ENCODE measurements at regions not wholly inside any gene's neighbourhood (a gene's known extent, or its start where the extent isn't known, plus 50 kb on each side); places are given as distances from the start of the nearest gene placed in this dataset.

DNA sequence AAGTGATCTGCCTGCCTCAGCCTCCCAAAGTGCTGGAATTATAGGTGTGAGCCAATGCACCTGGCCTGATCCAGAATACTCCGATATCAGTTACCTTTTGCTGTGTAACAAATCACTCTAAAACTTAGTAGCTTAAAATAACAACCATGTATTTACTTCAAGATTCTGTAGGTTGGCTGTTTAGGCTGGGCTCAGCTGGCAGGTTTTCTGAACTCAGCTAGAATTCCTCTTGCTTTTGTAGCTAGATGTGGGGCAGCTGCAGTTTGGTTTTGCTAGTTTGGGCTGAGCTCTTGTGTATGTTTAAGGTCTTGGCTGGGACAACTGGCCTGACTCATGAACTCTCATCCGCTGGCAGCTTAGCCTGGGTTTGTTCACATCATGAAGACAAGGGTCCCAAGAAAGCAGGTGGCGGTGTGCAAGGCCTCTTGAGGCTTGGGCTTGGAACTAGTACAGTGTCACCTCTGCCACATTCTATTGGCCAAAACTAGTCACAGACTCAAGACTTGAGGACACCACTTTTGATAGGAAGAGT, 138.3 kb upstream of the SHB start:
- peaks cover under 1% of the 10 kb centered on the region in 2 experiments; a peak in 2 of 5 replicates for H3K9me3 Mint-ChIP-seq
- H2BK15ac ChIP-seq (ENCODE audit: low read depth, low read length), result no peak overlapping the region
- H3K4me1 Mint-ChIP-seq, result peaks cover 9 to 23% of the 10 kb centered on the region in 2 experiments
- no peak overlapping the region for H3K4me3 Mint-ChIP-seq
- no peak overlapping the region for H3K23ac ChIP-seq (ENCODE audit: insufficient read length, low read depth, low read length)
- H4K5ac ChIP-seq (ENCODE audit: insufficient read length, low read depth, low read length), result no peak overlapping the region
- H3K4ac ChIP-seq (ENCODE audit: low read depth, low read length), result no peak overlapping the region
- no peak overlapping the region for H4K91ac ChIP-seq (ENCODE audit: insufficient read length, low read depth, low read length)
- H3K4me2 ChIP-seq (ENCODE audit: insufficient read depth, insufficient read length, low read length), result no peak overlapping the region
- H2AFZ ChIP-seq (ENCODE audit: low read length), result no peak overlapping the region
- H3K79me1 ChIP-seq (ENCODE audit: insufficient read depth, low read depth, low read length, poor library complexity, severe bottlenecking), result no peaks in the 10 kb centered on the region
- no peak overlapping the region for H2BK120ac ChIP-seq (ENCODE audit: low read depth, low read length, poor library complexity, severe bottlenecking)
- no peak overlapping the region for H3K27ac ChIP-seq (ENCODE audit: insufficient read length, low read depth, low read length)
- H2BK5ac ChIP-seq (ENCODE audit: insufficient read length, low read length), result no peak overlapping the region
- no peak overlapping the region for H3T11ph ChIP-seq (ENCODE audit: low read length)
- H3K9ac ChIP-seq (ENCODE audit: extremely low read depth, insufficient read length, low read length), result no peak overlapping the region
- H2AK5ac ChIP-seq (ENCODE audit: insufficient read length, low read length), result no peak overlapping the region
- peaks cover 40% of the 10 kb centered on the region for H3K27me3 ChIP-seq (ENCODE audit: insufficient read depth, low read length)
- WGBS (ENCODE audit: extremely low coverage, insufficient read length, low lambda C conversion rate), result no CpG with 5 or more reads among the region's 3 CpGs
- H4K20me1 ChIP-seq (ENCODE audit: control insufficient read depth, insufficient read depth, insufficient read length), result no peaks in the 10 kb centered on the region
- peaks cover 0 to 1% (median 0%) of the 10 kb centered on the region in 3 experiments; a peak in 1 of 7 replicates for H3K36me3 Mint-ChIP-seq (ENCODE audit: insufficient read depth in 1 of 3, low read depth in 3 of 3)
- peaks cover 100% of the 10 kb centered on the region for H3K27me3 Mint-ChIP-seq (ENCODE audit: low read depth)
- H4K8ac ChIP-seq (replicated peaks; ENCODE audit: insufficient read length, low read depth, low read length), result no peak overlapping the region
- H3K23me2 ChIP-seq (ENCODE audit: insufficient read length, low read depth, low read length, poor library complexity, severe bottlenecking), result no peaks in the 10 kb centered on the region
- no peak overlapping the region for H2BK20ac ChIP-seq (ENCODE audit: low read depth, low read length, poor library complexity, severe bottlenecking)
- H3K4me1 ChIP-seq (ENCODE audit: insufficient read depth, low read length), result no peaks in the 10 kb centered on the region; the same call in 1 of the 2 replicates
- DNase-seq, result no peak
- H3K14ac ChIP-seq (ENCODE audit: insufficient read depth, low read length), result no peak overlapping the region
- TF ChIP-seq, protein P1, sequence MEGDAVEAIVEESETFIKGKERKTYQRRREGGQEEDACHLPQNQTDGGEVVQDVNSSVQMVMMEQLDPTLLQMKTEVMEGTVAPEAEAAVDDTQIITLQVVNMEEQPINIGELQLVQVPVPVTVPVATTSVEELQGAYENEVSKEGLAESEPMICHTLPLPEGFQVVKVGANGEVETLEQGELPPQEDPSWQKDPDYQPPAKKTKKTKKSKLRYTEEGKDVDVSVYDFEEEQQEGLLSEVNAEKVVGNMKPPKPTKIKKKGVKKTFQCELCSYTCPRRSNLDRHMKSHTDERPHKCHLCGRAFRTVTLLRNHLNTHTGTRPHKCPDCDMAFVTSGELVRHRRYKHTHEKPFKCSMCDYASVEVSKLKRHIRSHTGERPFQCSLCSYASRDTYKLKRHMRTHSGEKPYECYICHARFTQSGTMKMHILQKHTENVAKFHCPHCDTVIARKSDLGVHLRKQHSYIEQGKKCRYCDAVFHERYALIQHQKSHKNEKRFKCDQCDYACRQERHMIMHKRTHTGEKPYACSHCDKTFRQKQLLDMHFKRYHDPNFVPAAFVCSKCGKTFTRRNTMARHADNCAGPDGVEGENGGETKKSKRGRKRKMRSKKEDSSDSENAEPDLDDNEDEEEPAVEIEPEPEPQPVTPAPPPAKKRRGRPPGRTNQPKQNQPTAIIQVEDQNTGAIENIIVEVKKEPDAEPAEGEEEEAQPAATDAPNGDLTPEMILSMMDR (conservative IDR thresholded peaks at IDR 0.05), result no peak
- H2BK12ac ChIP-seq (ENCODE audit: insufficient read length, low read depth, low read length), result no peak overlapping the region
- no peak overlapping the region for H3K27ac Mint-ChIP-seq
- H3K56ac ChIP-seq (ENCODE audit: insufficient read length, low read depth, low read length), result no peak overlapping the region
- no peaks in the 10 kb centered on the region for H3K79me2 ChIP-seq (ENCODE audit: insufficient read depth, low read length)
- no peaks in the 10 kb centered on the region for H3K9me3 ChIP-seq (ENCODE audit: control insufficient read depth, low read depth, low read length)
- H3K18ac ChIP-seq (ENCODE audit: insufficient read length, low read depth, low read length), result no peak overlapping the region

Measured in H9 (cell line).